Transverse colon (tissue), 4 donors: ENCODE measurements at regions not wholly inside any gene's neighbourhood (a gene's known extent, or its start where the extent isn't known, plus 50 kb on each side); places are given as distances from the start of the nearest gene placed in this dataset.

ENCODE experiments used
- CTCF ChIP-seq, 5 experiments: fragments of 200-600 bp in 3 of 5; fragments of 450-650 bp in 2 of 5; sonication (generic) in 3 of 5; IDR thresholded peaks; 1 replicate in 2 of 5; 2 replicates in 3 of 5; pipeline ENCODE4 v1.5.1; 2016 to 2017; ENCODE audit warnings: antibody characterized with exemption in 5 of 5, inconsistent platforms in 3 of 5, mild to moderate bottlenecking in 2 of 5, moderate library complexity in 1 of 5
- EP300 ChIP-seq: sonication (generic); formaldehyde crosslinking; IDR thresholded peaks from one replicate; pipeline ENCODE4 v1.6.1; 2017; ENCODE audit warnings: antibody characterized with exemption, low read depth
- POLR2A ChIP-seq: fragments of 450-650 bp; IDR thresholded peaks from one replicate; pipeline ENCODE4 v1.6.1; 2016; ENCODE audit warnings: antibody characterized with exemption, mild to moderate bottlenecking, moderate library complexity
- POLR2AphosphoS5 ChIP-seq, 3 donors: sonication (generic); formaldehyde crosslinking; IDR thresholded peaks; one replicate each; pipeline ENCODE4 v1.6.1; 2016; ENCODE audit warnings: antibody characterized with exemption in 3 of 3

GRCh38 chr2:84314901-84315330 lies 144.2 kb downstream of the SUCLG1 start:
- TF ChIP-seq CTCF (IDR thresholded peaks at IDR 0.05) (peak; percentile 80 to 88 (median 82)), POLR2AphosphoS5 (IDR thresholded peaks at IDR 0.05) (no peak), POLR2A (no peak), EP300 (no peak)
